HEK293T (cell line): ENCODE measurements at regions not wholly inside any gene's neighbourhood (a gene's known extent, or its start where the extent isn't known, plus 50 kb on each side); places are given as distances from the start of the nearest gene placed in this dataset.
"Not testable (repeated sequence)": the region's sequence is repeated elsewhere in the genome, so short reads cannot be mapped to it uniquely, and the experiment has no call there.

Source experiments
- CTCF ChIA-PET: fragments of 350-600 bp; formaldehyde crosslinking; extraction: SDS; loops from one replicate; lab custom pipeline; 2021; ENCODE audit warnings: antibody characterized with exemption, inconsistent platforms; lab: Yijun Ruan, JAX
- POLR2A ChIA-PET: fragments of 350-600 bp; formaldehyde crosslinking; extraction: SDS; loops from one replicate; lab custom pipeline; 2020; ENCODE audit warnings: antibody characterized with exemption, inconsistent platforms; lab: Yijun Ruan, JAX
- DNase-seq: peaks from one replicate; pipeline ENCODE4 v3.0.0; 2012; ENCODE audit warnings: mixed read lengths; ENCODE audit errors: extremely low spot score
- ARNT ChIP-seq: fragments of 450-650 bp; IDR thresholded peaks from 2 replicates; pipeline ENCODE4 v1.6.1; 2017; ENCODE audit warnings: mild to moderate bottlenecking
- BHLHE40 ChIP-seq: fragments of 450-650 bp; IDR thresholded peaks from 2 replicates; pipeline ENCODE4 v1.6.1; 2016; ENCODE audit warnings: mild to moderate bottlenecking, moderate library complexity, borderline replicate concordance
- CTBP1 ChIP-seq: fragments of 450-650 bp; IDR thresholded peaks from 2 replicates; pipeline ENCODE4 v1.6.1; 2016; ENCODE audit warnings: borderline replicate concordance
- ELF4 ChIP-seq: fragments of 450-650 bp; IDR thresholded peaks from 2 replicates; pipeline ENCODE4 v1.6.1; 2017; ENCODE audit warnings: antibody characterized with exemption
- FOXA1 ChIP-seq: fragments of 450-650 bp; IDR thresholded peaks from 2 replicates; pipeline ENCODE4 v1.6.1; 2016; ENCODE audit warnings: mild to moderate bottlenecking
- FOXK2 ChIP-seq: fragments of 450-650 bp; IDR thresholded peaks from 2 replicates; pipeline ENCODE4 v1.6.1; 2016; ENCODE audit warnings: mild to moderate bottlenecking
- FOXM1 ChIP-seq: fragments of 450-650 bp; IDR thresholded peaks from 2 replicates; pipeline ENCODE4 v1.6.1; 2017; ENCODE audit warnings: mild to moderate bottlenecking, borderline replicate concordance
- HDGF ChIP-seq: fragments of 450-650 bp; IDR thresholded peaks from 2 replicates; pipeline ENCODE4 v1.6.1; 2017; ENCODE audit warnings: antibody characterized with exemption, borderline replicate concordance
- L3MBTL2 ChIP-seq: fragments of 450-650 bp; conservative IDR thresholded peaks from 2 replicates; pipeline ENCODE4 v1.6.1; 2016; ENCODE audit warnings: mild to moderate bottlenecking
- LEF1 ChIP-seq: fragments of 450-650 bp; IDR thresholded peaks from 2 replicates; pipeline ENCODE4 v1.6.1; 2017; ENCODE audit warnings: mild to moderate bottlenecking, borderline replicate concordance
- NFRKB ChIP-seq: fragments of 450-650 bp; IDR thresholded peaks from 2 replicates; pipeline ENCODE4 v1.6.1; 2016; ENCODE audit warnings: mild to moderate bottlenecking, moderate library complexity
- PKNOX1 ChIP-seq: fragments of 450-650 bp; IDR thresholded peaks from 2 replicates; pipeline ENCODE4 v1.6.1; 2016
- SP1 ChIP-seq: fragments of 450-650 bp; IDR thresholded peaks from 2 replicates; pipeline ENCODE4 v1.6.1; 2017
- SUZ12 ChIP-seq: fragments of 450-650 bp; IDR thresholded peaks from 2 replicates; pipeline ENCODE4 v1.6.1; 2016; ENCODE audit warnings: mild to moderate bottlenecking
- TARDBP ChIP-seq: fragments of 450-650 bp; IDR thresholded peaks from 2 replicates; pipeline ENCODE4 v1.6.1; 2016
- ZNF384 ChIP-seq: fragments of 450-650 bp; IDR thresholded peaks from 2 replicates; pipeline ENCODE4 v1.6.1; 2016

- TF ChIP-seq FOXA1 (no peak), CTBP1 (no peak), ARNT (no peak), L3MBTL2 (no peak), NFRKB (no peak), BHLHE40 (no peak), FOXK2 (no peak), LEF1 (no peak), HDGF (no peak), SP1 (no peak), TARDBP (no peak), SUZ12 (no peak), FOXM1 (no peak)
- POLR2A ChIA-PET, result no interaction called here
- CTCF ChIA-PET, result no interaction called here
- no peak for DNase-seq
Measured at GRCh38 chr9:84519413-84519812, 150.1 kb upstream of the NTRK2 start.

GRCh38 chr9:84521208-84521607 lies 148.3 kb upstream of the NTRK2 start:
- no peak for DNase-seq
- TF ChIP-seq PKNOX1 (no peak), L3MBTL2 (no peak), ZNF384 (no peak), SUZ12 (no peak), FOXK2 (no peak), SP1 (no peak), LEF1 (no peak), HDGF (no peak), NFRKB (no peak), CTBP1 (no peak), BHLHE40 (no peak), FOXM1 (no peak), TARDBP (no peak), ARNT (no peak)
- POLR2A ChIA-PET, result no interaction called here
- CTCF ChIA-PET, result no interaction called here

- POLR2A ChIA-PET, DNase-seq, CTCF ChIA-PET: not testable (repeated sequence)
Measured at GRCh38 chr9:84526211-84526610, 143.3 kb upstream of the NTRK2 start.

GRCh38 chr9:84527060-84527720 lies 142.3 kb upstream of the NTRK2 start:
- POLR2A ChIA-PET, CTCF ChIA-PET, DNase-seq: not testable (repeated sequence)

- CTCF ChIA-PET, DNase-seq, POLR2A ChIA-PET: not testable (repeated sequence)
Measured at GRCh38 chr9:84535973-84536372, 133.6 kb upstream of the NTRK2 start.

GRCh38 chr9:84538879-84539278 lies 130.7 kb upstream of the NTRK2 start:
- POLR2A ChIA-PET, result no interaction called here
- no peak for DNase-seq
- TF ChIP-seq FOXA1 (no peak), LEF1 (no peak), SP1 (no peak), ELF4 (no peak), SUZ12 (no peak), NFRKB (no peak), PKNOX1 (no peak), BHLHE40 (no peak), TARDBP (no peak), FOXK2 (no peak), HDGF (no peak), CTBP1 (no peak), L3MBTL2 (no peak), ARNT (no peak), FOXM1 (no peak), ZNF384 (no peak)
- CTCF ChIA-PET, result no interaction called here

- no peak for TF ChIP-seq SP1
- TF ChIP-seq HDGF, result no peak
- TF ChIP-seq TARDBP, result no peak
- TF ChIP-seq SUZ12, result no peak
- no peak for TF ChIP-seq NFRKB
- no peak for TF ChIP-seq ELF4
- no peak for TF ChIP-seq FOXA1
- TF ChIP-seq ZNF384, result no peak
- no peak for TF ChIP-seq FOXK2
- TF ChIP-seq LEF1, result no peak
- TF ChIP-seq L3MBTL2, result no peak
- TF ChIP-seq BHLHE40, result no peak
- TF ChIP-seq FOXM1, result no peak
- TF ChIP-seq PKNOX1, result no peak
- no peak for TF ChIP-seq ARNT
- no peak for TF ChIP-seq CTBP1
- no peak for DNase-seq
- ChIA-PET CTCF (no interaction called here), POLR2A (no interaction called here)
Measured at GRCh38 chr9:84542554-84542953, 127.0 kb upstream of the NTRK2 start.
